ENCODE measurements at regions not wholly inside any gene's neighbourhood (a gene's known extent, or its start where the extent isn't known, plus 50 kb on each side); places are given as distances from the start of the nearest gene placed in this dataset.

GRCh38 chr12:30126944-30127343 is 343.2 kb upstream of the TMTC1 start:
- TF ChIP-seq CTCF (IDR thresholded peaks at IDR 0.05 in 4 of 5, conservative IDR thresholded peaks at IDR 0.05 in 1 of 5) (no peak), POLR2A (IDR thresholded peaks at IDR 0.05) (no peak)
